ENCODE measurements at regions not wholly inside any gene's neighbourhood (a gene's known extent, or its start where the extent isn't known, plus 50 kb on each side); places are given as distances from the start of the nearest gene placed in this dataset.

DNA sequence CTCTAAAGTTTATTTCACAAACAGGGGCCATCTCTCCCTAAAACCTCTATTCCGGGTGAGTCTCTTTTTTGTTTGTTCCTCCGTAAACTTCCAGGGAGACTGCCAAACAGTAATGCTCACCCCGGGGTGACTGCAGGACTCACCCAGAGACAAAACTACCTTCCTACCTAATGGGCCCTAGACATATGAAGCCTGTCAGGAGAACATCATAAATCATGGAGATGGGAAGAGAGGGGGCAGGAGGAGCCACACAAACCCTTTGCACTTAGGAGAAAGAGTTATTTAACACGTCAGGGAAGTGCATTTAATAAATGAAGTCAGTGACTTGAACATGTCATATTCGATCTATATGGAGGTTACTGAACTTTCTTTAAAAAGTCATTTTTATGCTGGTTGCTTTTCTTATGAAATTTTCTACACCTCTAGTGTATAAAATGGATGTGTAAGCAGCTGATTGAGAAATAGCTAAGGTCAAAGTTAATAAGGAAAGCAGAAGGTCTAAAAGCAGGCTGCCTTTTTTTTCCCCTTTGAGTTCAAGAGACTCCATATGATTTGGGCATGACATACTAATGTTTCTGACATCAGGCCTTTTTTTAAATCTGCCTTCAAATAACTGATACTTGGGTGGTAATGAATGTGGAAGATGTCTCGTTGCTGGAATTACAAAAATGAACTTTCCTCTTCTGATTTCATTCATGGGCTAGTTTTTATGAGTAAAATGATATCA is 286.9 kb upstream of the USP25 start:
- no peak overlapping the region for H3K27ac Mint-ChIP-seq (ENCODE audit: unreplicated experiment)
- H3K27me3 Mint-ChIP-seq (ENCODE audit: unreplicated experiment) = no peaks in the 10 kb centered on the region
- no peak for DNase-seq (ENCODE audit: low spot score)
- H3K9me3 Mint-ChIP-seq (ENCODE audit: unreplicated experiment) = no peaks in the 10 kb centered on the region
- H3K4me1 Mint-ChIP-seq (ENCODE audit: unreplicated experiment) = peaks cover 4% of the 10 kb centered on the region
- TF ChIP-seq, protein P1, sequence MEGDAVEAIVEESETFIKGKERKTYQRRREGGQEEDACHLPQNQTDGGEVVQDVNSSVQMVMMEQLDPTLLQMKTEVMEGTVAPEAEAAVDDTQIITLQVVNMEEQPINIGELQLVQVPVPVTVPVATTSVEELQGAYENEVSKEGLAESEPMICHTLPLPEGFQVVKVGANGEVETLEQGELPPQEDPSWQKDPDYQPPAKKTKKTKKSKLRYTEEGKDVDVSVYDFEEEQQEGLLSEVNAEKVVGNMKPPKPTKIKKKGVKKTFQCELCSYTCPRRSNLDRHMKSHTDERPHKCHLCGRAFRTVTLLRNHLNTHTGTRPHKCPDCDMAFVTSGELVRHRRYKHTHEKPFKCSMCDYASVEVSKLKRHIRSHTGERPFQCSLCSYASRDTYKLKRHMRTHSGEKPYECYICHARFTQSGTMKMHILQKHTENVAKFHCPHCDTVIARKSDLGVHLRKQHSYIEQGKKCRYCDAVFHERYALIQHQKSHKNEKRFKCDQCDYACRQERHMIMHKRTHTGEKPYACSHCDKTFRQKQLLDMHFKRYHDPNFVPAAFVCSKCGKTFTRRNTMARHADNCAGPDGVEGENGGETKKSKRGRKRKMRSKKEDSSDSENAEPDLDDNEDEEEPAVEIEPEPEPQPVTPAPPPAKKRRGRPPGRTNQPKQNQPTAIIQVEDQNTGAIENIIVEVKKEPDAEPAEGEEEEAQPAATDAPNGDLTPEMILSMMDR (IDR thresholded peaks at IDR 0.05; ENCODE audit: unreplicated experiment) = no peak
- H3K36me3 Mint-ChIP-seq (ENCODE audit: low read depth, unreplicated experiment) = no peaks in the 10 kb centered on the region
- no peak overlapping the region for H3K4me3 Mint-ChIP-seq (ENCODE audit: unreplicated experiment)

DNA sequence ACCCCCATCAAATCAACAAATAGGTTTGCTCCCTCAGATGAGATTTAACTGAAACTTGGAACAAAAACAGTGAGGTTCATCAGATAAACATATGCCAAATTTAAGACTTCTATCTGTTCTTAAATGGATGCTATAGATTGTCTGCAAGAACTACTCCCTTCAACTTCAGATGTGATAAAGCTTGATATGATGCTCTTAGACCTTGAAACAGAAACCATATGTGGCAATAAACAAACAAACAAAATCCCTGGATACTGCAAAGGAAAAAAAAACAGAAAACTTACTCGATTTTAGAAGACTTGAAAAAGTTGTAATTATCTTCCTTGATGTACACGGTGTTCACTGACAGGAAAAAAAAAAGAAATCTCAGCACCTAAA is 286.1 kb upstream of the USP25 start:
- Mint-ChIP-seq H3K27ac (ENCODE audit: unreplicated experiment) (no peak overlapping the region), H3K4me1 (ENCODE audit: unreplicated experiment) (peaks cover 4% of the 10 kb centered on the region), H3K27me3 (ENCODE audit: unreplicated experiment) (no peaks in the 10 kb centered on the region), H3K36me3 (ENCODE audit: low read depth, unreplicated experiment) (no peaks in the 10 kb centered on the region), H3K9me3 (ENCODE audit: unreplicated experiment) (no peaks in the 10 kb centered on the region), H3K4me3 (ENCODE audit: unreplicated experiment) (no peak overlapping the region)
- TF ChIP-seq, protein P1 (IDR thresholded peaks at IDR 0.05; ENCODE audit: unreplicated experiment) = no peak
- no peak for DNase-seq (ENCODE audit: low spot score)

DNA sequence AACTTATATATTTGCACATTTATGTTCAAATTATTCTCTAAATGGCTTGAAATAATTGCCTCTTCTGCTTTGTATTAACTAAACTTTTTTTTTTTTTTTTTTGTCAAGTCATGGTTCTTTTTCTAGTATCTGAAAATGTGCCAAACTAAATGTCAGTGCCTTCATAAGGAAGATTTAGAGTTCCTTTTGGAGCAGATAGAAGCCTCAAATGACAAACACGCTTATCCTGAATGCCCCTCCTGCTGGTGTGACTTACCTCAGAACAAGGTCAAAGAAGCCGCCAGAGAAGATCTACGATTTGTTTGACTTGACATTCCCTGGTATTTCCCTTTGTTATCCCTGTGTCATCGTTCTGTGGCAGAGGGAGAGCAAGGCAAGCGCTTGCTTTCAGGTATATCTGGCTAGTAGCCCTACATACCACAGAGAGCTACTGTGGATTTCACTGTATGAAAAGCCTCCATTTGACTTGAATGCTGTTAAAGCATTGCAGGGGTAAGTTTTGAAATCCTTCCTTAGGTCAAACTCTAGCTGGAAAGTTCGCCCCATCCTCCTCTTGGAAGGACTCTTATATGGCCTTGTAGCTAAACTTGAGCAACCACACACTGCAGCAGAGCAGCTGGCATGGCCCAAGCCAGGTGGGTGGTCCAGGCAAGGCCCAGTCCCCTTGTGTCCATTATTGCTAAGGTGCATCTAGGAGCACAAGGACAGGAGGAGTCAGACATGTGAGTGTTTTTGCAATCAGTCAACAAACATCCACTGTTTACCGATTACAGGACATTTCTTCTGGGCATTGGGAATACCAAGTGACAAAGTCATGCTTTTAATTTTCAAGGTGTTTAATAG is 285.4 kb upstream of the USP25 start:
- TF ChIP-seq, protein P1 (IDR thresholded peaks at IDR 0.05; ENCODE audit: unreplicated experiment) = no peak
- H3K4me3 Mint-ChIP-seq (ENCODE audit: unreplicated experiment) = no peak overlapping the region
- no peaks in the 10 kb centered on the region for H3K36me3 Mint-ChIP-seq (ENCODE audit: low read depth, unreplicated experiment)
- no peak overlapping the region for H3K27ac Mint-ChIP-seq (ENCODE audit: unreplicated experiment)
- peaks cover 4% of the 10 kb centered on the region for H3K4me1 Mint-ChIP-seq (ENCODE audit: unreplicated experiment)
- no peaks in the 10 kb centered on the region for H3K9me3 Mint-ChIP-seq (ENCODE audit: unreplicated experiment)
- no peak for DNase-seq (ENCODE audit: low spot score)
- H3K27me3 Mint-ChIP-seq (ENCODE audit: unreplicated experiment) = no peaks in the 10 kb centered on the region

DNA sequence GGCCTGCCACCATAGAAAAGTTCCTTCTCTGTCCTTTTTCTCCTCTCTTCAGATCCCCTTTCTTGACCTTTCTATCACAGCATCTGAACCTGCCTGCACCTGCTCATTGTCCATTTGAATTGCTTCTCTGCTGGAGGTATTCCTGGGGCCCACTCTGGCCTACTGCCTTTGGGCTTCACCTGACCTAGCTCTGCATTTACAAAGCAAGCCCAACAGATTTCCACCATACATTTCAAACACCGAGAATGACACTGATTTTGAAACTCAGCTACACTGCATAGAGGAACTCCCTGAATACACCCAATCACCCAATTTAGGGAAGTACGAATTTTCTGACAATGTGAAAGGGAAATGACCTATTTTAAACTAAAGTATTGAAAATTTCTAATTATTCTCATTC is 284.5 kb upstream of the USP25 start:
- no peak overlapping the region for H3K27ac Mint-ChIP-seq (ENCODE audit: unreplicated experiment)
- peaks cover 4% of the 10 kb centered on the region for H3K4me1 Mint-ChIP-seq (ENCODE audit: unreplicated experiment)
- no peaks in the 10 kb centered on the region for H3K36me3 Mint-ChIP-seq (ENCODE audit: low read depth, unreplicated experiment)
- DNase-seq (ENCODE audit: low spot score) = no peak
- no peaks in the 10 kb centered on the region for H3K9me3 Mint-ChIP-seq (ENCODE audit: unreplicated experiment)
- H3K27me3 Mint-ChIP-seq (ENCODE audit: unreplicated experiment) = no peaks in the 10 kb centered on the region
- H3K4me3 Mint-ChIP-seq (ENCODE audit: unreplicated experiment) = no peak overlapping the region
- TF ChIP-seq, protein P1 (IDR thresholded peaks at IDR 0.05; ENCODE audit: unreplicated experiment) = no peak

DNA sequence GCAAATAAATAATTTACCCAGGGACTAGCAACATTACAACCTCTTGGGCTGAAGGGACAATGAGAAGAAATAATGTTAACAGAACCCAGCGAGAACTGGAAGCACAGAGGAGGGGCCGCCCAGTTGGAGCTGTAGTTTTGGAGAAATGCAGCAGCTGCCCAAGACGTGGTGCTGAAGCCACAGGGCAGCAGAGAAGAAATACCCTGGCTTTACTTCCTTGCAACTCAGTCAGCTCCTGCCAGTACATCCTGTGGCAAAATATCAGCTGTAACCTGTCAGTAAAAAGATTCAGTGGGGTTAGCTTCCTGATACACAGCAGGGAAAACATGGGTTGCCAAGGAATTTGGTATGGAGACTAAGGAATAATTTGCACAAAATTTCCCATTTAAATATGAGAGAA is 283.6 kb upstream of the USP25 start:
- Mint-ChIP-seq H3K4me1 (ENCODE audit: unreplicated experiment) (no peaks in the 10 kb centered on the region), H3K27ac (ENCODE audit: unreplicated experiment) (no peak overlapping the region), H3K9me3 (ENCODE audit: unreplicated experiment) (no peaks in the 10 kb centered on the region), H3K4me3 (ENCODE audit: unreplicated experiment) (no peak overlapping the region), H3K27me3 (ENCODE audit: unreplicated experiment) (no peaks in the 10 kb centered on the region), H3K36me3 (ENCODE audit: low read depth, unreplicated experiment) (no peaks in the 10 kb centered on the region)
- no peak for DNase-seq (ENCODE audit: low spot score)
- TF ChIP-seq, protein P1 (IDR thresholded peaks at IDR 0.05; ENCODE audit: unreplicated experiment) = no peak

Data from endothelial cell (in vitro differentiated cells).